ENCODE measurements at regions not wholly inside any gene's neighbourhood (a gene's known extent, or its start where the extent isn't known, plus 50 kb on each side); places are given as distances from the start of the nearest gene placed in this dataset.
A peak's percentile ranks its signal among the peaks of the same experiment; 100 is the strongest.

DNA sequence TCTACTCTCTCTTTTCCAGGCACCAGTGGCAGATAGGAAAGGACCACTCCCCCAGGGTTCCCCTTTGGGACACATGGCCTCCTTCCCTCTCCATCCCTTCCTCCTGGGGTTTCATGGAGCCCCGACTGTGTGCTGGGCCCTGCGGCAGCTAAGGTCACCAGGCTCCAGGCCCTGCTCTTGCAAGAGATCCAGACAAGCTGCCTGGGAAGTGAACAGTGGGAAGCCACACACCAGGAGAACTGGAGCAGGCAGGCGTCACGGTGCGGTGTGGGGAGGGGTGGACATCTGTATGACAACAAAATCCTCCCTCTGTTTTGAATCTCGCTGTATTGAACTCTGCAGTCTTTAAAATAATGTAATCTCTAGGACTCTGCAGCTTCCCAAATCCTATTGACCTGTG, 330.1 kb downstream of the UQCRFS1 start:
- DNase-seq (ENCODE audit: low spot score), result no peak

DNA sequence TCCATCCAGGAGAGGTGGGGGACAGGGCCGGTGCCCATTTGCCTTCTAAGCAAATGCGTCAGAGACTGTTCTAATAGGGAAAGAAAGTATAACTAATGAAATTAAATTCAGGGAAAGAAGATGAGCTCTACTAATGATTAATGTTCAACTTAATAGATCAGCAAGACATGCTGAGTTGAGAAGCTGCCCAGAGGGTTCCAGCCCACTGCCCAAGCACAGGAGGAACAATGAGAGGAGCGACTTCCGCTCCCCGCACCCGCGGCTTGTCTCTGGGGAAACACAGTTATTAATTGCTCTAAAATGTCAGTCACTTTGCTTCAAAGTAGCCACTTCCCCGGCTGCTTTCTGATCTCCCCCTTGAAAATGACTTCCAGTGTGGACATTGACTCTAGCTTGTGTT, 331.3 kb downstream of the UQCRFS1 start:
- DNase-seq (ENCODE audit: low spot score), result no peak

GRCh38 chr19:28880735-28881401, 332.1 kb downstream of the UQCRFS1 start:
- no peak for DNase-seq (ENCODE audit: low spot score)

DNA sequence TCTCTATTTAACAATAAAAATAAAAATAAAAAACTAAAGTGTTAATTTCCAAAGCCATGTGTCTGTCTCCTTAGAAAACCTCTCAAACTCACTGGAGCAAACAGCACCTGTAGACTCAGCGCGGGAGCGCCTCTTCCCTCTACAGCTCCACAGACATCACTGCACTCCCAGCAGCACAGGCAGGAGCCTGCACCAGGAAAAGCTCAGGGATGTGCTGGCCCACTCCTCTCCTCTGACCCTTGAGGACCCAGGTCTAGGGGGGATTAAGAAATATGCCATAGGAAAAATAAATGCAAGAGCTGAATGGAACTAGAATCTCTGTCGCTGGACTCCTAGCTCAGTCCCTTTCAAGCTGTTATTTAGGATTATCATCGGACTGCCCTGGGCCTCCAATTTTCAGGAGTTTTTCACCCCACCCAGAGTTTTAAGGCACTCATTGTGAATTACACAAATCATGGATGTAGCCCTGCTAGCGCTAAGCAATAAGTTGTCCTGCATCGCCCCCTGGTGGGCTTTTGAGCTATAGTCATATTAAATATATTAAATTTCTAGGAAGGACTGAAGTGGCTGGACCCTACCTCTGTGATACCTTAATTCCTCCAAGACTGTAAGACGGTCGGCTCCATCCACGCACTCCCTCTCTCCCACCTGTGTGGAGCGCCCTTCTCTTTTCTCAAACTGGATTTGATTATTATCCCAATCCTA, 333.9 kb downstream of the UQCRFS1 start:
- DNase-seq (ENCODE audit: low spot score), result peak; percentile 57

DNA sequence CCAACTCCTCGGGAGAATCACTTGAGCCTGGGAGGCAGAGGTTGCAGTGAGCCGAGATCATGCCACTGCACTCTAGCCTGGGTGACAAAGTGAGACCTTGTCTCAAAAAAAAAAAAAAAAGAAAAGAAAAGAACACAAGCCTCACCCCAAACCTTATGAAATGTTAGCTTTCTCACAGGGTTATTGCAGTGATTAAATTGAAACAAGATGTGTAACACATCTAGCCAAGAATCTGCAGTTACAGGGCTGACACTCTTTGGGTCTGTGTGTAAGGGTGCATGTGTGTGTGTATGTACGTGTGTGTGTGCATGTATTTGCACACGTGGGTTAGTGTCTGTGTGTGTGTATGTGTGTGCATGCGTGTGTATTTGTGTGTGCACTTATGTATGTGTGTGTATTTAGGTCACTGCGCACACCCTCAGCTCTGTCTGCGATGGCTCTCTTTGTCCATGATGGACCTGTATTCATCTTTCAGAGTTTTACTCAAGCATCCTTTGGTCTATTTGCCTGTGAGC, 336.3 kb downstream of the UQCRFS1 start:
- no peak for DNase-seq (ENCODE audit: low spot score)

- DNase-seq (ENCODE audit: low spot score), result no peak
Observed at GRCh38 chr19:28874742-28875141, 338.2 kb downstream of the UQCRFS1 start.

DNA sequence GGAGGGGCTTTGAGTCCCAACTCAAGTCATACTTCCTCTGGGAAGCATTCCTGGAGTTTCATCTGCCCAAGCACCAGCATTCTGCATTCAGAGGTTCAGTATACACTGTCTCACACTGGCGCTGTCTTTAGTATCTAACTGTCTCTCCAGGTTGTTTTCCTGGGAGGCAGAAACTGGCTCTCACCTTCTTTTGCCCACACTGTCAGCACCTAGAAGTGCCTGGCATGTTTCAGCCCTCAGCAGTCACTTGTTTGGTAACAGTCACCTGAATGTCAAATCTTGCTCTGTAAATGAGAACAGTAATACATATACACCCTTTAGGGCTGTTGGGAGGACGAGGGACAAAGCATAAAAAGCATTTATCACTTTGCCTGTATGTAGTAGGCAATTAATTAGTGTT, 339.6 kb downstream of the UQCRFS1 start:
- DNase-seq (ENCODE audit: low spot score), result no peak

- no peak for DNase-seq (ENCODE audit: low spot score)
Observed at GRCh38 chr19:28871099-28871725, 341.7 kb downstream of the UQCRFS1 start.

- no peak for DNase-seq (ENCODE audit: low spot score)
Observed at GRCh38 chr19:28869459-28869858, 343.5 kb downstream of the UQCRFS1 start.

- DNase-seq (ENCODE audit: low spot score), result no peak
Observed at GRCh38 chr19:28868836-28869235, 344.1 kb downstream of the UQCRFS1 start.

- DNase-seq (ENCODE audit: low spot score), result no peak
Observed at GRCh38 chr19:28867978-28868377, 345.0 kb downstream of the UQCRFS1 start.

GRCh38 chr19:28864577-28865042, 348.3 kb downstream of the UQCRFS1 start:
- no peak for DNase-seq (ENCODE audit: low spot score)

DNA sequence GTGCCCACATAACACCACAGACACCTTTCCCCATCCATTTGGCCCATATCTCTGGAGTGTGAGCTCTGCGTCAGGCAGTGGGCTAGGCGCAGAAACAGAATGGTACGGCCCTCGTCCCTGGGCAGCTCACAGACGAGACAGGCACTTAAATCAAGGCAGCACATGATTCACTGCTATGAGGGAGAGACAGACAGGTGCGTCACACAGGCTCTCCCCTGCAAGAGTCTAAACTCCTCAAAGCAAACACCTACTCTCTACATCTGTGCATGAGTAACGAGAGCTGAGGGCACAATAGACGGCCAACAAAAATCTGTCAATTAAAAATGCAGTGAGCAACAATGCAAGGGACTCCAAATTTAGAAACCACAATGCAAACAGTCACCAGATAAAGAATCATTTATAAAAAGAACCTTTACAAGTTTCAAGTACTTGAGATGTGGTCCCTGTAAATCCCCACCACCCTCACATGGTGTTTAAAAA, 348.9 kb downstream of the UQCRFS1 start:
- no peak for DNase-seq (ENCODE audit: low spot score)

- DNase-seq (ENCODE audit: low spot score), result no peak
Observed at GRCh38 chr19:28862238-28862637, 350.7 kb downstream of the UQCRFS1 start.

- DNase-seq (ENCODE audit: low spot score), result no peak
Observed at GRCh38 chr19:28859811-28860210, 353.1 kb downstream of the UQCRFS1 start.

- no peak for DNase-seq (ENCODE audit: low spot score)
Observed at GRCh38 chr19:28858933-28859332, 354.0 kb downstream of the UQCRFS1 start.

DNA sequence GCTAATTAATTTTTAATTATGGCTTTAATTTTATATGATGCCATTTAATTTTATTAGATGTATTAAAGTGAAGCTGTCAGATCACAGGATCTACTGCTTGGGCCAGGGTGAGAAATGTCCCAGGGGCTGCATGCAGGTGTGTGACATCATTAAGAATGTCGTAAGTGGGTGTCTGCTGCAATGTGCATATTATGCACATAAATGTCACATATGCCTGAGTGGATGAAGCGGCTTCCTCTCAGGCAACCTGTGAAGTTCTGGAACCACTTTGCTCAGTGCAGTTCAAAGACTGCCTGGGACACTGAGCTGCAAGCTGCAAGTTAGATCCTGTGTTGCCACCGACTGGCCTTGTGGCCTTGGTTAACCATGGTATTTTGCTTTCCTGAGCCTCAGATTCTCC, 355.0 kb downstream of the UQCRFS1 start:
- no peak for DNase-seq (ENCODE audit: low spot score)

GRCh38 chr19:28855216-28855615, 357.7 kb downstream of the UQCRFS1 start:
- DNase-seq (ENCODE audit: low spot score), result no peak

- DNase-seq (ENCODE audit: low spot score), result no peak
Observed at GRCh38 chr19:28847468-28847867, 365.5 kb downstream of the UQCRFS1 start.

DNA sequence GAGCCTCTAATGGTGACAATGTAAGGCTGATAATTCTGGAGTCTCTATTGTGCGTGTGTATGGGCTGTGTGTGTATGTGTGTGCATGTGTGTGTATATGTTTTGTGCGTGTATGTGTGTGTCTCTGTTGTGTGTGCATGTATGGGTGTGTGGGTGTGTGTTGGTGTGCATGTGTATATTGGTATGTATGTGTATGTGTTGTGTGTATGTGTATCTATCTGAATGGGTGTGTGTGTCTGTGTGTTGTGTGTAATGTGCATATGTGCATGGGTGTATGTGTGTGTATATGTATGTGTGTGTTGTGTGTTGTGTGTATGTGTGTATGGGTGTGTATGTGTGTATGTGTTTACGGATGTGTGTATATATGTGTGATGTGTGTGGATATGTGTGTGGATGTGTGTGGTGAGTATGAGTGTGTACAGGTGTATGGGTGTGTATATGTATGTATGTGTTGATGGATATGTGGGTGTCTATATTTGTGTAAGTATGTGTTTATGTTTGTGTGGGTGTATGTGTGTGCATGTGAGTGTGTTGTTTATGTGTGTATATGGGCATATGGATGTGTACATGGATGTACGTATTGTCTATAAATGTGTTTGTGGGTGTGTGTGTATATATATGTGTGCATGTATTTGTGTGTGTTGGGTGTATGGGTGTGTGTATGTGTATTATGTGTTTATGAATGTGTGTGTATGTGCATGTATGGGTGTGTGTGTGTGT, 366.7 kb downstream of the UQCRFS1 start:
- no peak for DNase-seq (ENCODE audit: low spot score)

- DNase-seq (ENCODE audit: low spot score), result no peak
Observed at GRCh38 chr19:28843761-28844492, 369.0 kb downstream of the UQCRFS1 start.

- DNase-seq (ENCODE audit: low spot score), result no peak
Observed at GRCh38 chr19:28841531-28841930, 371.4 kb downstream of the UQCRFS1 start.
